ENCODE measurements at regions not wholly inside any gene's neighbourhood (a gene's known extent, or its start where the extent isn't known, plus 50 kb on each side); places are given as distances from the start of the nearest gene placed in this dataset.
A peak's percentile ranks its signal among the peaks of the same experiment; 100 is the strongest.

GRCh38 chr1:189658381-189658780 is 819.3 kb downstream of the BRINP3 start:
- no peak for TF ChIP-seq CTCF (conservative IDR thresholded peaks at IDR 0.05; ENCODE audit: low read depth, low read length)
- no peak overlapping the region for H3K4me3 ChIP-seq (ENCODE audit: low read length)
- DNase-seq (ENCODE audit: low read depth) = no peak

- H3K4me3 ChIP-seq (ENCODE audit: low read length) = no peak overlapping the region
- no peak for TF ChIP-seq CTCF (conservative IDR thresholded peaks at IDR 0.05; ENCODE audit: low read depth, low read length)
- DNase-seq (ENCODE audit: low read depth) = no peak
These were observed 817.9 kb downstream of the BRINP3 start for GRCh38 chr1:189659731-189660130.

GRCh38 chr1:189662190-189662589 is 815.5 kb downstream of the BRINP3 start:
- H3K4me3 ChIP-seq (ENCODE audit: low read length) = no peak overlapping the region
- TF ChIP-seq CTCF (conservative IDR thresholded peaks at IDR 0.05; ENCODE audit: low read depth, low read length) = no peak
- DNase-seq (ENCODE audit: low read depth) = no peak

- peak; percentile 6 for DNase-seq (ENCODE audit: low read depth)
- TF ChIP-seq CTCF (conservative IDR thresholded peaks at IDR 0.05; ENCODE audit: low read depth, low read length) = no peak
- no peak overlapping the region for H3K4me3 ChIP-seq (ENCODE audit: low read length)
These were observed 807.8 kb downstream of the BRINP3 start for GRCh38 chr1:189669846-189670245.

GRCh38 chr1:189673217-189673616 is 804.4 kb downstream of the BRINP3 start:
- TF ChIP-seq CTCF (conservative IDR thresholded peaks at IDR 0.05; ENCODE audit: low read depth, low read length) = no peak
- no peak overlapping the region for H3K4me3 ChIP-seq (ENCODE audit: low read length)
- DNase-seq (ENCODE audit: low read depth) = no peak

- DNase-seq (ENCODE audit: low read depth) = no peak
- no peak overlapping the region for H3K4me3 ChIP-seq (ENCODE audit: low read length)
- TF ChIP-seq CTCF (conservative IDR thresholded peaks at IDR 0.05; ENCODE audit: low read depth, low read length) = no peak
These were observed 801.9 kb downstream of the BRINP3 start for GRCh38 chr1:189675712-189676244.

GRCh38 chr1:189678779-189679178 is 798.9 kb downstream of the BRINP3 start:
- peak; percentile 32 for TF ChIP-seq CTCF (conservative IDR thresholded peaks at IDR 0.05; ENCODE audit: low read depth, low read length)
- no peak overlapping the region for H3K4me3 ChIP-seq (ENCODE audit: low read length)
- DNase-seq (ENCODE audit: low read depth) = no peak

Data from retinal pigment epithelial cell (primary cell).